ENCODE measurements at regions not wholly inside any gene's neighbourhood (a gene's known extent, or its start where the extent isn't known, plus 50 kb on each side); places are given as distances from the start of the nearest gene placed in this dataset.
"Not testable (repeated sequence)": the region's sequence is repeated elsewhere in the genome, so short reads cannot be mapped to it uniquely, and the experiment has no call there.

- not testable (repeated sequence) for TF ChIP-seq CTCF (conservative IDR thresholded peaks at IDR 0.05; ENCODE audit: low read depth, low read length); EZH2 (IDR thresholded peaks at IDR 0.05; ENCODE audit: low read length, unreplicated experiment)
These were observed 136.3 kb downstream of the SLC25A46 start for GRCh38 chr5:110875115-110875514.
